GM15510 (cell line): ENCODE measurements at regions not wholly inside any gene's neighbourhood (a gene's known extent, or its start where the extent isn't known, plus 50 kb on each side); places are given as distances from the start of the nearest gene placed in this dataset.

ENCODE experiments used
- POLR2A ChIP-seq: IDR thresholded peaks from 3 replicates; pipeline ENCODE4 v1.6.1; 2011; ENCODE audit warnings: borderline replicate concordance; ENCODE audit not compliant: insufficient read length; ENCODE audit errors: extremely low read depth

DNA sequence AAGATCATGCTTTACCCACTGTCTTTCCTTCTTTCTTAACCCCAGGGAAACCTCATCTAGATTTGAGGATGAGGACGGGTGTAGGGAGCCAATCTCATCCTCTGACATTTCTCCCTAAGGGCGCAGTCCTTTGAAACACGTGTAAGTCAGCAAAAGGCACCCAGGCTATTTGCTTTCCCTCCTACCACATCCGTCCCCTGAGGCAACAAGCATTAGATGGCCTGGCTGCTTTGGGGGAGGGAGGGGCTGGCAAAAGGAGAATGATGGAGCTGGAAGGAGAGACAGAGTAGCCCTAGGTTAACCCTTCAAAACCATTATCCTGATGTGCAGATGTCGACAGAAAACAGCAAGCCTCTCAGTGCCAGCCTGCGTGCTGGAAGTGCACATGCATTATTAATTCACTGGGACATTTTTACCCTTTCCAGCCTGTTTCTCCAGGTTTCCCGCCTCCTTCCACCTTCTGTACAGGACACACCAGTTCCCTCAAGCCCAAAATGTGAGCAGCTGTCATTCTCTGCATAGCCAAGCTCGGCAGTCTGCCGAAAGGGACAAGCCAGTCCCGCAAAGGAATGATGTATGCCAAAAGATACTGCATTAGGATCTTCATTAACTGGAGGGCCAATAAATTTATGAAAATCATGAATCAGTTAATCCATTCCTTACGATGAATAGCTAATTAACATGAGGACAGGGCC, 547.2 kb downstream of the CD83 start:
- TF ChIP-seq POLR2A = no peak

GRCh38 chr6:14665827-14666724, 548.5 kb downstream of the CD83 start:
- no peak for TF ChIP-seq POLR2A

DNA sequence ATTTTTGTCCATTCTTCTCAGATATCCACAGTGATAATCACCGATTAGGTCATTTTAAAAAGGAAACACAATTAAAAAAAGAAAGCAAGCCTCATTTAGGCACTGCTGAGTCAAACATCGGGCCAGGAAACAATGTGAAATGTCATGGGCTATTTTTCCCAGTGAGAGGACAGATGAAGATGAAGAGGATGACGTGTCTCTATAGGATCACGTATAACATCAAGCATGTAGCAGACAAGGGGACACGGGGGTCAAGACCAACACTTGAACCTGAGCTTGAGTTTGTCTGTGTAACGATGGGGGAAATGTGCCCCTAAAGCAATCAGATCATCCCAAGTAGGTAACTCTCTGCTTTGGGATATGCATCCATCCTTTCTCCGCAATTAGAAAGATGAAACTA, 553.2 kb downstream of the CD83 start:
- TF ChIP-seq POLR2A = no peak

DNA sequence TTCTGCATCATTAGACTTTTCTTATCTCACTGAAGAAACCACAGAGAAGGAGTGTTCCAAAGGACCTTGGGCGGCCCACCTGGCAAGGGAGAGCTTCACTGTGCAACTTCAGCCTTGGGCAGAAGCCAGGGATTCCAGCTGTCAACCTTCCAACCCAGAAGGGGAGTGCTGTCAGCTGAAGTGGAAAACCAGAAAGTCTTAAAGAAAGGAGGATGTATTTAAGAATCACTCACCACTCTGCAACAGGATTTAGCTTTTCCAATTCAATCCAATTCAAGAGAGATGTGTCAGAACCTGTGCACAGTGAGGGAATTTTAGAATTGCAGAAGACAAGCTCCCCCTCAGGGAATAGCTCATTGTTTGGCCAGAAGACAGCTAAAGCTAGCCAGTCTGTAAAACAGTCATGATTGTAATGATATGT, 553.7 kb downstream of the CD83 start:
- TF ChIP-seq POLR2A = no peak

DNA sequence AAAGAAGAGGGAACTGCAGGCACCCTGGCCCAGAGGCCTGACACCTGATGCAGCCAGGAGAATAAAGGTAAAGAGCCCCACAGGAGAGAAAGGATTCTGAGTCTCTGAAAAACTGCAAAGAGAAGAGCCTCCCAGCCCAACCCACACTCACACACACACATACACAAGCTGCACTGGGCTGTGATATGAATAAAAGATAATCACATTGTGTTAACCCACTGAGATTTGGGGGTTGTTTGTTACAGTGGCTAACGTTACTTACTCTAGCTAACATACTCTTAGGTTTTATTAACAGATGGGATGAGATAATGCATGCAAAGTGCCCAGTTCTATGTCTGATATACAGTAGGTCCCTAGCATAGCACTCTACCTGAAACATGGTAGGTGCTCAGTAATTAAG, 554.4 kb downstream of the CD83 start:
- no peak for TF ChIP-seq POLR2A

- no peak for TF ChIP-seq POLR2A
These were observed 555.6 kb downstream of the CD83 start for GRCh38 chr6:14673201-14673600.

DNA sequence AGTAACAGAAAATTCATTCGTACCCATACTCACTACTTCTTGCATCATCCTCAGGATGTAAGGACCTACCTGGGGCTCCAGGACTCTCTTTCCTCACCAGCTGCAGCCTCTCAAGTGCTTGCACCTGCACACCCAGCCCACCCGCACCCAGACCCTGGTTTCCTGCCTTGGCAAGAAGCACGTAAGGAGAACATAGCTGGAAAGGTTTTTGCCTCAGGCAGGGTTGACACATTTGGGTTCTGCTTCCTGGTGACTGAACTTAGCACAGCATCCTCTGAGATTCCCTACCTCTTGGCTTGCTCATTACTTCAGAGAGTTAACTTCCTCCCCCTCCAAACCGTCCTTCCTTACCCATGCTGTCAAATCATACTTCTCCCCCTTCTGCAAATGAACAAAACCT, 556.9 kb downstream of the CD83 start:
- TF ChIP-seq POLR2A = no peak

DNA sequence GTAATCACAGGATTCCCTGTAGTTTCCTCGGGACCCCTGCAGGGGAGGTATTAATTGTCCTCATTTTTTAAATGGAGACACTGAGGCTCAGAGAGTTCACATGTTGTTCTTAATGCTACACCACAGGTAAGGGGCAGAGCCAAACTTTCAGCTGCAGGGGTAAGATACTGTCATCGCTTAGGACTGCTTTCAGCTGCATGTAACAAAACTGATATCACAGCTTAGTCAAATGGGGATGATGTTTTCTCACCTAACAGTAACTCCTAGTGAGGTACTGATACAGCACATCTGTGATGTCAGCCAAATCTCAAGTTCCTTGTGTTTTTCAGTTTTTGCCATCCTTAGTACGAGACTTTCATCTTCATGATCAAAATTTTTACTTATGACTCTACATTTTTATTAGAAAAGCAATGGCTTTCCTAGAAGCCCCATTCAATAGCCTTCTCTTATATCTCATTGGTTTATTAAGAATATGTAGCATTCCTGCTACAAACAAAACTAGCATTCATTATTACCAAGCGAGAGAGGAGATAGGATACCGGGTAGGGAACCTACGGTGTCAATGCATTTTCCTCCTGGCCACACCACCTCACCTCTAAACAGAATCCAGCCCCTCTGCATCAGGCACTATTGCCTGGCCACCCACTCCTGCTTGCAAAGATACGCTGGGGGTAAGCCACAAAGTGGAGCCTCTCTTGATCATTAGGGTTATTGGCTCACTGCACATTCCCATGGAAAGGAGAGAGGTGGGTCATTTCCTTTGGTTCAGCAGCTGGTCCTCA, 557.5 kb downstream of the CD83 start:
- no peak for TF ChIP-seq POLR2A

- no peak for TF ChIP-seq POLR2A
These were observed 558.5 kb downstream of the CD83 start for GRCh38 chr6:14676064-14676463.

GRCh38 chr6:14676977-14677781, 559.6 kb downstream of the CD83 start:
- no peak for TF ChIP-seq POLR2A

- no peak for TF ChIP-seq POLR2A
These were observed 564.0 kb upstream of the JARID2 start for GRCh38 chr6:14681699-14682487.

- no peak for TF ChIP-seq POLR2A
These were observed 563.1 kb upstream of the JARID2 start for GRCh38 chr6:14682812-14683211.

GRCh38 chr6:14689639-14690038, 556.2 kb upstream of the JARID2 start:
- TF ChIP-seq POLR2A = no peak
